Panc1 (cell line): ENCODE measurements at regions not wholly inside any gene's neighbourhood (a gene's known extent, or its start where the extent isn't known, plus 50 kb on each side); places are given as distances from the start of the nearest gene placed in this dataset.

Experiments used
- TF ChIP-seq, protein P1 (sequence below): fragments of 450-650 bp; IDR thresholded peaks from 2 replicates; pipeline ENCODE4 v1.5.1; 2017; ENCODE audit warnings: mild to moderate bottlenecking
- TF ChIP-seq, protein P2 (sequence below), 2 experiments: IDR thresholded peaks; 2 replicates each; pipeline ENCODE4 v1.6.1; 2011 to 2012; ENCODE audit warnings: low read depth in 2 of 2, control low read depth in 1 of 2, low read length in 1 of 2, mild to moderate bottlenecking in 1 of 2, moderate library complexity in 1 of 2; ENCODE audit not compliant: insufficient read depth in 1 of 2

DNA sequence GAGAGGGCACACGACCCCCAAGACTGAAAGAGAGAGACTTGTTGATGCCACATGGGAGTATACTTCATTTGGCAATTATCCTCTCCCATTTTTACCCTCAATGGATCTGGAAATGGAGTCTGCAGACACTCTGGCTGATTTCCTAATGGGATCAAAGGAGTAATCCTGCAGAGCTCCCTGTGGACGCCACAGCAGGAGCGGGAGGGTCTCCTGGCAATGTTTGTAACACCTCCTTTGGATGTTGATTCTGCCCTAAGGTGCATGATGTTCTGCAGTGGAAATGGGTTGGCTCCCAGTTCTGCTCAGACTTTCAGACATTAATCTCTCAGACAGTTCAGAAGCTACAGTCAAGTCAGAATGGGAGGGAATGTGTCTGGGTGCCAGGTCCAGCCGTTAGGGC is 166.0 kb upstream of the WDR11 start:
- TF ChIP-seq, protein P1, sequence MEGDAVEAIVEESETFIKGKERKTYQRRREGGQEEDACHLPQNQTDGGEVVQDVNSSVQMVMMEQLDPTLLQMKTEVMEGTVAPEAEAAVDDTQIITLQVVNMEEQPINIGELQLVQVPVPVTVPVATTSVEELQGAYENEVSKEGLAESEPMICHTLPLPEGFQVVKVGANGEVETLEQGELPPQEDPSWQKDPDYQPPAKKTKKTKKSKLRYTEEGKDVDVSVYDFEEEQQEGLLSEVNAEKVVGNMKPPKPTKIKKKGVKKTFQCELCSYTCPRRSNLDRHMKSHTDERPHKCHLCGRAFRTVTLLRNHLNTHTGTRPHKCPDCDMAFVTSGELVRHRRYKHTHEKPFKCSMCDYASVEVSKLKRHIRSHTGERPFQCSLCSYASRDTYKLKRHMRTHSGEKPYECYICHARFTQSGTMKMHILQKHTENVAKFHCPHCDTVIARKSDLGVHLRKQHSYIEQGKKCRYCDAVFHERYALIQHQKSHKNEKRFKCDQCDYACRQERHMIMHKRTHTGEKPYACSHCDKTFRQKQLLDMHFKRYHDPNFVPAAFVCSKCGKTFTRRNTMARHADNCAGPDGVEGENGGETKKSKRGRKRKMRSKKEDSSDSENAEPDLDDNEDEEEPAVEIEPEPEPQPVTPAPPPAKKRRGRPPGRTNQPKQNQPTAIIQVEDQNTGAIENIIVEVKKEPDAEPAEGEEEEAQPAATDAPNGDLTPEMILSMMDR = no peak
- TF ChIP-seq, protein P2, sequence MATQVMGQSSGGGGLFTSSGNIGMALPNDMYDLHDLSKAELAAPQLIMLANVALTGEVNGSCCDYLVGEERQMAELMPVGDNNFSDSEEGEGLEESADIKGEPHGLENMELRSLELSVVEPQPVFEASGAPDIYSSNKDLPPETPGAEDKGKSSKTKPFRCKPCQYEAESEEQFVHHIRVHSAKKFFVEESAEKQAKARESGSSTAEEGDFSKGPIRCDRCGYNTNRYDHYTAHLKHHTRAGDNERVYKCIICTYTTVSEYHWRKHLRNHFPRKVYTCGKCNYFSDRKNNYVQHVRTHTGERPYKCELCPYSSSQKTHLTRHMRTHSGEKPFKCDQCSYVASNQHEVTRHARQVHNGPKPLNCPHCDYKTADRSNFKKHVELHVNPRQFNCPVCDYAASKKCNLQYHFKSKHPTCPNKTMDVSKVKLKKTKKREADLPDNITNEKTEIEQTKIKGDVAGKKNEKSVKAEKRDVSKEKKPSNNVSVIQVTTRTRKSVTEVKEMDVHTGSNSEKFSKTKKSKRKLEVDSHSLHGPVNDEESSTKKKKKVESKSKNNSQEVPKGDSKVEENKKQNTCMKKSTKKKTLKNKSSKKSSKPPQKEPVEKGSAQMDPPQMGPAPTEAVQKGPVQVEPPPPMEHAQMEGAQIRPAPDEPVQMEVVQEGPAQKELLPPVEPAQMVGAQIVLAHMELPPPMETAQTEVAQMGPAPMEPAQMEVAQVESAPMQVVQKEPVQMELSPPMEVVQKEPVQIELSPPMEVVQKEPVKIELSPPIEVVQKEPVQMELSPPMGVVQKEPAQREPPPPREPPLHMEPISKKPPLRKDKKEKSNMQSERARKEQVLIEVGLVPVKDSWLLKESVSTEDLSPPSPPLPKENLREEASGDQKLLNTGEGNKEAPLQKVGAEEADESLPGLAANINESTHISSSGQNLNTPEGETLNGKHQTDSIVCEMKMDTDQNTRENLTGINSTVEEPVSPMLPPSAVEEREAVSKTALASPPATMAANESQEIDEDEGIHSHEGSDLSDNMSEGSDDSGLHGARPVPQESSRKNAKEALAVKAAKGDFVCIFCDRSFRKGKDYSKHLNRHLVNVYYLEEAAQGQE (IDR thresholded peaks at IDR 0.05; ENCODE audit: insufficient read depth in 1 of 2, low read depth in 2 of 2, low read length in 1 of 2) = no peak
